SK-N-SH treated with all-trans-retinoic acid at 6 μM for 48 hours (cell line): ENCODE measurements at regions not wholly inside any gene's neighbourhood (a gene's known extent, or its start where the extent isn't known, plus 50 kb on each side); places are given as distances from the start of the nearest gene placed in this dataset.

Experiments
- ARNTL ChIP-seq: fragments of 450-650 bp; formaldehyde crosslinking; IDR thresholded peaks from 2 replicates; pipeline ENCODE4 v1.5.0; 2020; ENCODE audit warnings: low read depth, mild to moderate bottlenecking, moderate library complexity, borderline replicate concordance
- CREB5 ChIP-seq: fragments of 250-450 bp; sonication (Bioruptor Pico); IDR thresholded peaks from 2 replicates; pipeline ENCODE4 v1.5.1; 2020; ENCODE audit warnings: low read depth, mild to moderate bottlenecking, moderate library complexity
- ESRRG ChIP-seq: fragments of 250-450 bp; sonication (Bioruptor Pico); IDR thresholded peaks from 2 replicates; pipeline ENCODE4 v1.6.1; 2021; ENCODE audit warnings: mild to moderate bottlenecking
- ISL1 ChIP-seq: fragments of 250-450 bp; sonication (Bioruptor Pico); IDR thresholded peaks from 2 replicates; pipeline ENCODE4 v2.1.2; 2022; ENCODE audit warnings: mild to moderate bottlenecking, moderate library complexity
- OSR1 ChIP-seq: fragments of 250-450 bp; sonication (Bioruptor Pico); IDR thresholded peaks from 2 replicates; pipeline ENCODE4 v1.8.0; 2022; ENCODE audit warnings: moderate library complexity, mild to moderate bottlenecking, inconsistent platforms
- PATZ1 ChIP-seq: fragments of 250-450 bp; sonication (Bioruptor Pico); IDR thresholded peaks from 2 replicates; pipeline ENCODE4 v1.8.0; 2020; ENCODE audit warnings: mild to moderate bottlenecking, moderate library complexity, borderline replicate concordance
- POU6F1 ChIP-seq: fragments of 250-450 bp; sonication (Bioruptor Pico); IDR thresholded peaks from 2 replicates; pipeline ENCODE4 v1.8.0; 2021; ENCODE audit warnings: low read depth, mild to moderate bottlenecking, moderate library complexity, borderline replicate concordance
- PPARA ChIP-seq: fragments of 250-450 bp; sonication (Bioruptor Pico); IDR thresholded peaks from 2 replicates; pipeline ENCODE4 v1.5.0; 2020; ENCODE audit warnings: mild to moderate bottlenecking, borderline replicate concordance
- TOX ChIP-seq: fragments of 250-450 bp; sonication (Bioruptor Pico); IDR thresholded peaks from 2 replicates; pipeline ENCODE4 v1.8.0; 2021; ENCODE audit warnings: mild to moderate bottlenecking, moderate library complexity, borderline replicate concordance
- TSHZ2 ChIP-seq: fragments of 250-450 bp; sonication (Bioruptor Pico); IDR thresholded peaks from 2 replicates; pipeline ENCODE4 v1.5.0; 2020; ENCODE audit warnings: mild to moderate bottlenecking, moderate library complexity
- ZFP3 ChIP-seq: fragments of 250-450 bp; sonication (Bioruptor Pico); IDR thresholded peaks from 2 replicates; pipeline ENCODE4 v1.5.0; 2020; ENCODE audit warnings: mild to moderate bottlenecking, moderate library complexity
- ZFP30 ChIP-seq: fragments of 450-650 bp; formaldehyde crosslinking; IDR thresholded peaks from 2 replicates; pipeline ENCODE4 v1.5.0; 2022; ENCODE audit warnings: mild to moderate bottlenecking, moderate library complexity

GRCh38 chr7:19914866-19915265 lies 141.4 kb upstream of the TMEM196 start:
- TF ChIP-seq ARNTL = no peak
- TF ChIP-seq CREB5 (CRISPR knock-in tag) = no peak
- no peak for TF ChIP-seq TOX (CRISPR knock-in tag)
- no peak for TF ChIP-seq POU6F1 (CRISPR knock-in tag)
- no peak for TF ChIP-seq OSR1 (CRISPR knock-in tag)
- TF ChIP-seq ISL1 (CRISPR knock-in tag) = no peak
- TF ChIP-seq PATZ1 (CRISPR knock-in tag) = no peak
- no peak for TF ChIP-seq ESRRG (CRISPR knock-in tag)
- TF ChIP-seq ZFP30 (CRISPR knock-in tag) = no peak
- no peak for TF ChIP-seq PPARA (CRISPR knock-in tag)
- no peak for TF ChIP-seq ZFP3 (CRISPR knock-in tag)
- TF ChIP-seq TSHZ2 = no peak
